GM19351 (cell line): ENCODE measurements at regions not wholly inside any gene's neighbourhood (a gene's known extent, or its start where the extent isn't known, plus 50 kb on each side); places are given as distances from the start of the nearest gene placed in this dataset.

Experiments used
- ATAC-seq: cut with Tn5 transposase; IDR thresholded peaks from one replicate; pipeline ENCODE4 v1.9.1; 2021; ENCODE audit warnings: mild to moderate bottlenecking, moderate library complexity; ENCODE audit not compliant: unreplicated experiment

DNA sequence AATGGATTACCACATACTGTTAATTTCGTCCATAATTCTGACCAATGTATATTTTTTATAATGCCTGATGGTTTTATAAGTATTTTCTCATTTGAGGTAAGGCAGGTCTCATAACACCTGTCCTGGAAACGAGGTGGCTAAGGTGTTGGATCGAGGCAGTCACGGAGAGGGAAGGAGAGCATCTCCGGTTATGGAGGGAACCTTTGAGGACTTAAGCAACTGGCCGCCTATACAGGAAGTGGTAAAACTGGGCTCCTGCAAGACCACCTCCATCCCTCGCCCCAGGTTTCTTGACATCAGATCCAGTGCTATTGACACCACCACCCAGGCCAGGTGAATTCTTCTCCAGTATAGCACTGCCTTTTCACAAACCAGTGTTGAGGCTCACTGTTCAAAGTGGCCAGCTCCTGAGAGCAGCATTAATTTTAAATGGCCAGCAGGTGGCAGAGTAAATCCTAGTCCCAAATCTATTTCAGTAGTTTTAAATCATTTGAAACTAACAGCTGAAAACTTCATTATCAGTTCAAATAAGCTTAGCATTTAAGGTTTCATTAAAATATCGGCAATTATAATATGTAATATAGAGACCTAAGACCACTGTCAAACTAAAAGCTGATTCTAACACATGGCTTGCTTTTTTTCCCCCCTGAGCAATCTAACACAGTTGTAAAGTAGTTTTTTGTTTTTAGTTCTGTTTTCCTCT, 100.8 kb downstream of the PPM1A start:
- peak; percentile 86 for ATAC-seq

DNA sequence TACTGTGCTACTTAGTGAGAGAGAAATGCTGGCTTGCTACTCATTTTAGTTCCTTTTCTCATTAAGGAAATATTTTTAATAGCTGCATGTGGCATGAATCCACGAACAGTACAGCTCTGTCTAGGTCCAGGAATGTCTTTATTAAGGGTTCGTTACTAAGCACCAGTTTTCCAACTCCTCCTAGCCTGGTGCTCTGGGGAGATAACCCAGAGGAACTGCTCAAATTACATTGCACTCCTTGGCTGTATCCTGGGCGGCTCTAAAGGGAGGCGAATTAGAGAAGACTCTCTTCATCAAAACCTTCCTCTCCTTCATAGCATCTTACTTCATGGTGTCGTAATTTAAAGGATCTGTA, 101.3 kb downstream of the PPM1A start:
- no peak for ATAC-seq

DNA sequence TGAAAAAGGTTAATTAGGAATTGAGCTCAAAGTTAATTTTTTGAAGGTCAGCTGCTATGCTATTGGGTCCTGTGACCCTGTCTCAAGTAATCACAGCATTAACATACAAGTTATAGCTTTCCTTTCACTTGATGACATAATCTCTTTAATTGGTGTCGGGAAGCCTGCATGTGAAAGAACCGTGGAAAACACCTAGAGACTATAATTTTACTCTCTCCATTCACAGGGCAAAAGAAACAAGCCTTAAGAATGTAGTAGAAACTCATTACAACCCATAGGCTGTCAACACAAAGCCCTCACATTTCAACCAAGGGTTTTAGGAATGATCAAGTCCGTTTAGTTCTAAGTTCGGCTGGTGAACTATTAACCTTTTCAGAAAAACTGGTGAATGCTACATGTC, 104.4 kb downstream of the PPM1A start:
- ATAC-seq, result no peak

DNA sequence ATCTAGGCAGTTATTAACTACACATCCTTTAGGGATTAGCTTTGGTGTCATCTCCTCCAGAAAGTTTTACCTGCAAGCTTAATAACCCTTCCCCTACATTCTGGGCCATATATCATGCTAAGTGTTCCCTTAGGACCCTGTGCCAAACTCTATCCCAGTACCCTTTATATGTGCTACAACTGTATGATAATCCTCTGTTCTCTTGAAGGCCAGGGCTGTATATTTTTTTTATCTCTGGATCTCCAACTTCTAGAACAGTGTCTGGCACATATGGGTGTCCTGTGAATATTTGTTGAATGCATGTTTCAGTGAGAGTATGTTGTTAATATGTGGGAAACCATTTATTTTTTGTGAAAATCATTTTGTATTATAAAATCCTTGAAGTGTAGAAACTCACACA, 106.7 kb downstream of the PPM1A start:
- ATAC-seq, result no peak

DNA sequence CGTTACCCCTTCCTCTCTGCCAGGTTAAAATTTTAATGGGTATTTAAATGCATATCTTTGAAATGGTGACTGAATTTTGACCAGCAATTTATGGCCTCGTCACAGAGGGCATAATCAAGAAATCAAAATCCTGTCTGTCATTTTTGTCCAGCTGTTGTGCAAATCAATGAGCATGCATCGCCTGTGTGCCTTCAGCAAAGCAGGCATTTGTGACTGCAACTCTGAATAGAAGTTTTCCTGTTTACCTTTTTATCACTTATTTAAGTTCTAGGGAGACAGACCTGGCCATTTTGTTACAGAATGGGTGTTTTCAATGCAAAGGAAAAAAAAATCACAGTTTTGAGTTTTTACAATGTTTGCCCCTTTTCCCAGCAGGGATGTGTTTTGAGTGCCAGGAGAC, 107.4 kb downstream of the PPM1A start:
- no peak for ATAC-seq

DNA sequence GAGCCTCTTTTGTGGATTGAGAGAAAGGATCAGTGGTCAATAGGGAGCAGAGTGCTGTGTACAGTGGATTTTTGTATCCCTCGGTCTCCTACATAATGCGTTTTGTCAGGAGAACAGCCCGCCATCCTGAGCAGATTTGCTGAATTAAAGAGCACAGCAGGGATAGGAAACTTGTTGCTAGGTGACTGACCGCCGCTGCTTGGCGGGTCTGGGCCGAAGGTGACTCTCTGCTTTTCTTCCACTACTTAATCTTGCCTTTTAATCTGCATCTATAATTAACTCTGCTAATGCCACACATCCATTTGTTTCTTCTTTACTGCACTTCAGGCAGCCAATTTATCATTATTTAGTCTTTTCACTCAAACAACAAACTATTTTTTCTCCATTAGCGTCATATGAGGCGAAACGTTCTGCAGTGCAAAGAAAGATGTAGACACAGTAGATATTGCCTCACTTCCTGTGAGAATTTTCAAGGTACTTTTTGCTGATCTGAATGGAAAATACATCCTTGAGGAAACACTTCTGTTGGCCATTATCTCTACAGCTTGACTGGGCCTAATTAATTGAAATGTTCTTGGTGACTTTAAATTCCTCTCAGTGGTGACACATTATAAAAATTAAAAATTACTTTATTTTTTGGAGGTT, 108.0 kb downstream of the PPM1A start:
- no peak for ATAC-seq

DNA sequence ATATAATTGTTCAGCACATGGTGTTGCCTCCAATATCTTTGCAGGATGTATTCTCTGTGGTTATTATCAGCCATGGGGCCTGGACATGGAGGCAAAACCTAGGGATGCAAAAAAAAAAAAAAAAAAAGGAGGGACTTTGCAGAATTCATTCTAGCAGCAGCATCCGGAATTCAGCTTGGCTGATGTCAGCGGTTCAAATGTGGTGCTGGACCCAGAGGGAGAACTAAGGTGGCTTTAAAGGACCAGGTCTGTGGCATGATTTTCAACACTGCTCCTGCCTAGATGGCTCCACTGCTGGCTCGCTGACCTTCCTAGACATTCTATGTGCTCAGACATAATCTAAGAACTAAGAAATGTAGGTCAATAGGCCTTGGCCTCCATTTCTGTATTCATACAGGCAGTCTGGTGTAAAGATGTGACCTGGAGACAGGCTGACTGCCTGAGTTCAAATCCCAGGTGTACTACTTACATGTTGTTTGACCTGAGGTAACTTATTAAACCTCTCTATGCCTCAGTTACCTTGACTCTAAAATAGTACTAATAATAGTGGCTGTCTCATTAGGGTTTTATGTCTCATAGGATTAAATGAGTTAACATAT, 108.6 kb downstream of the PPM1A start:
- ATAC-seq, result no peak

DNA sequence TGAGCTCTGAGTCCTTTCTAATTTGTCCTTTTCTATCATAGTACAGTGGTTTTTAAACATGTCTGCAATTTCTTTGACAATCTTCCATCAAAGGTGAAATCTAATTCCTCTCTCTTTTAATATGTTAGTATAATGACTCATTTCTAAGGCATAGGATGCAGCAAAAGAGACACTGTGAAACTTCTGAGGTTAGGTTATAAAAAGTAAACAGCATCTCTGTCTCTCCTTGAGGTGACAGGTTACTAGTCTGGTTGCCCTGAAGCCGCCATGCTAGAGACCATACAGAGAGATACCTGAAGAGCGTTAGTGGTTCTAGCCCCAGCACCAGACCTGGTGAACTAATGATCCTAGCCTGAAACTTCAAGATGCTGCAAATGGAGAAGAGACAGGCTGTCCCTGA, 114.3 kb downstream of the PPM1A start:
- ATAC-seq, result no peak

DNA sequence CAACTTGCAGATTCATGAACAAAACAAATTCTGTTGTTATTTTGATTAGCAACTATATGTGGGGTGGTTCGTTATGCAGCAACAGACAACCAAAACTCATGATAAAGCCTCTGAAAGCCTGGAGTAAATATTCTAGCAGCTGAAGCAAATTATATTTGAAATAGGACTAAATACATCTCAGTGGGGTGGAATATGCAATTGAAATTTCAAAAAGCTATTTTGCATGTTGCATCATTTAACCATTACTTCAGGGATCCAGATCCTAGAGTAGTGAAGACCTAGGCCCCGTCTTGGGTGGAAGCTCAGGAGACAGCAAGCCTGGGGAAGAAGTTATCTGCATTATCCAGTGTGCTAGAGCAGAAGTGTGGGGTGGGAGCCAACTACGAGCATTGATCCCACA, 114.7 kb downstream of the PPM1A start:
- no peak for ATAC-seq

DNA sequence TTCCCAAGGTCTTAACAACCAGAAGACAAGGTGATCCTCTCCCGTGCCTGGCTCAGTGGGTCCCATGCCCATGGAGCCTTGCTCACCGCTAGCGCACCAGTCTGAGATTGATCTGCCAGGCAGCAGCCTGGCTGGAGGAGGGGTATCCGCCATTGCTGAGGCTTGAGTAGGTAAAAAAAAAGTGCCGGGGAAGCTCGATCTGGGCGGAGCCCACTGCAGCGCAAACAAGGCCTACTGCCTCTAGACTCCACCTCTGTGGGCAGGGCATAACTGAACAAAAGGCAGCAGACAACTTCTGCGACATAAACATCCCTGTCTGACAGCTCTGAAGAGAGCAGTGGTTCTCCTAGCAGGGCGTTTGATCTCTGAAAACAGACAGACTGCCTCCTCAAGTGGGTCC, 104.0 kb downstream of the C14orf39 start:
- ATAC-seq, result no peak
